SK-N-SH (cell line): ENCODE measurements at regions not wholly inside any gene's neighbourhood (a gene's known extent, or its start where the extent isn't known, plus 50 kb on each side); places are given as distances from the start of the nearest gene placed in this dataset.

Experiments
- EP300 ChIP-seq, 2 experiments: IDR thresholded peaks; 2 replicates each; pipeline versions ENCODE4 v1.4.0 to v1.6.1; 2012; ENCODE audit warnings: borderline replicate concordance in 1 of 2, low read depth in 1 of 2, low read length in 1 of 2
- MXI1 ChIP-seq: IDR thresholded peaks from 2 replicates; pipeline ENCODE4 v1.6.1; 2012; ENCODE audit warnings: mild to moderate bottlenecking, low read depth, low read length, improper control_type of control experiment
- POLR2AphosphoS5 ChIP-seq: IDR thresholded peaks from 2 replicates; pipeline ENCODE4 v1.6.1; 2012; ENCODE audit warnings: low read depth, low read length
- TF ChIP-seq, protein P1 (sequence below): fragments of 200-600 bp; sonication (generic); IDR thresholded peaks from 2 replicates; pipeline ENCODE4 v1.6.1; 2017; ENCODE audit warnings: antibody characterized with exemption, mild to moderate bottlenecking, moderate library complexity

DNA sequence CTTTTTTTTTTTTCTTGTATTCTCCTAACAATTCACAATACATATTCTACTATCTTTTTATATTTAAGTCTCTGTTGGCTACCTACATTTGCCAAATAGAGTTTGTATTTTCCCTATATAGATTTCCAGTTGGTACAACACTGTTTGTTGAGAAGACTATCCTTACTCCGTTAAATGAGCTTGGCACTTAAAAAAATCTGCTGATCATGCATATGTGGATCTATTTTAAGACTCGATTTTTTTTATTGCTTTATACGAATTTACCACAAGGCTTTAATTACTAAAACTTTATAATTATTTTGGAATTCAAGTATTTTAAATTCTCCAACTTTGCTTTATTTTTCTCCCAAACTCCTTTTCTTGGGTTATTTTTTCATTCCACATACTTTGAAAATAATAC, 855.6 kb downstream of the C6orf118 start:
- TF ChIP-seq, protein P1, sequence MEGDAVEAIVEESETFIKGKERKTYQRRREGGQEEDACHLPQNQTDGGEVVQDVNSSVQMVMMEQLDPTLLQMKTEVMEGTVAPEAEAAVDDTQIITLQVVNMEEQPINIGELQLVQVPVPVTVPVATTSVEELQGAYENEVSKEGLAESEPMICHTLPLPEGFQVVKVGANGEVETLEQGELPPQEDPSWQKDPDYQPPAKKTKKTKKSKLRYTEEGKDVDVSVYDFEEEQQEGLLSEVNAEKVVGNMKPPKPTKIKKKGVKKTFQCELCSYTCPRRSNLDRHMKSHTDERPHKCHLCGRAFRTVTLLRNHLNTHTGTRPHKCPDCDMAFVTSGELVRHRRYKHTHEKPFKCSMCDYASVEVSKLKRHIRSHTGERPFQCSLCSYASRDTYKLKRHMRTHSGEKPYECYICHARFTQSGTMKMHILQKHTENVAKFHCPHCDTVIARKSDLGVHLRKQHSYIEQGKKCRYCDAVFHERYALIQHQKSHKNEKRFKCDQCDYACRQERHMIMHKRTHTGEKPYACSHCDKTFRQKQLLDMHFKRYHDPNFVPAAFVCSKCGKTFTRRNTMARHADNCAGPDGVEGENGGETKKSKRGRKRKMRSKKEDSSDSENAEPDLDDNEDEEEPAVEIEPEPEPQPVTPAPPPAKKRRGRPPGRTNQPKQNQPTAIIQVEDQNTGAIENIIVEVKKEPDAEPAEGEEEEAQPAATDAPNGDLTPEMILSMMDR: no peak
- no peak for TF ChIP-seq MXI1
- TF ChIP-seq EP300 (IDR thresholded peaks at IDR 0.05; ENCODE audit: borderline replicate concordance in 1 of 2, low read depth in 1 of 2, low read length in 1 of 2): no peak
- TF ChIP-seq POLR2AphosphoS5: no peak
